ENCODE measurements at regions not wholly inside any gene's neighbourhood (a gene's known extent, or its start where the extent isn't known, plus 50 kb on each side); places are given as distances from the start of the nearest gene placed in this dataset.

- Histone ChIP-seq H3K79me2 (ENCODE audit: control insufficient read depth, low read length) (no peaks in the 10 kb centered on the region), H4K20me1 (ENCODE audit: control insufficient read depth, insufficient read depth, low read depth, low read length) (no peaks in the 10 kb centered on the region), H3K9me2 (replicated peaks; ENCODE audit: control insufficient read depth, low read length) (no peaks in the 10 kb centered on the region; the same call in 1 of the 2 replicates), H3K4me2 (ENCODE audit: low read length) (no peak overlapping the region), H3K27me3 (ENCODE audit: control insufficient read depth, low read length) (no peaks in the 10 kb centered on the region), H3K9me3 (ENCODE audit: control insufficient read depth, insufficient read depth, low read length) (peaks cover 7% of the 10 kb centered on the region; the same call in 1 of the 2 replicates), H3K27ac (ENCODE audit: low read depth, low read length) (no peak overlapping the region), H3K36me3 (ENCODE audit: control insufficient read depth, low read length) (no peaks in the 10 kb centered on the region), H3K4me3 (ENCODE audit: low read length) (no peak overlapping the region), H3K4me1 (ENCODE audit: control insufficient read depth, low read length) (no peaks in the 10 kb centered on the region), H3F3A (ENCODE audit: control insufficient read depth, insufficient read depth) (no peaks in the 10 kb centered on the region)
- no peak for TF ChIP-seq EZH2phosphoT487 (IDR thresholded peaks at IDR 0.05; ENCODE audit: borderline replicate concordance, low read length)
- TF ChIP-seq CTCF (IDR thresholded peaks at IDR 0.05; ENCODE audit: low read depth, low read length, poor library complexity, severe bottlenecking) = no peak
These were observed 51.4 kb upstream of the EGFR start for GRCh38 chr7:54967377-54967776.

- H4K20me1 ChIP-seq (ENCODE audit: control insufficient read depth, insufficient read depth, low read depth, low read length) = no peaks in the 10 kb centered on the region
- no peaks in the 10 kb centered on the region; the same call in 1 of the 2 replicates for H3K9me2 ChIP-seq (replicated peaks; ENCODE audit: control insufficient read depth, low read length)
These were observed 50.8 kb upstream of the EGFR start for GRCh38 chr7:54968018-54968417.

More at GRCh38 chr7:54968018-54968417, 50.8 kb upstream of the EGFR start:
- H3K27me3 ChIP-seq (ENCODE audit: control insufficient read depth, low read length) = no peaks in the 10 kb centered on the region
- H3F3A ChIP-seq (ENCODE audit: control insufficient read depth, insufficient read depth) = no peaks in the 10 kb centered on the region
- H3K4me3 ChIP-seq (ENCODE audit: low read length) = no peak overlapping the region
- no peak overlapping the region for H3K27ac ChIP-seq (ENCODE audit: low read depth, low read length)
- TF ChIP-seq CTCF (IDR thresholded peaks at IDR 0.05; ENCODE audit: low read depth, low read length, poor library complexity, severe bottlenecking) (no peak), EZH2phosphoT487 (IDR thresholded peaks at IDR 0.05; ENCODE audit: borderline replicate concordance, low read length) (no peak)
- H3K9me3 ChIP-seq (ENCODE audit: control insufficient read depth, insufficient read depth, low read length) = peaks cover 12% of the 10 kb centered on the region; the same call in 1 of the 2 replicates
- no peaks in the 10 kb centered on the region for H3K79me2 ChIP-seq (ENCODE audit: control insufficient read depth, low read length)
- no peaks in the 10 kb centered on the region for H3K36me3 ChIP-seq (ENCODE audit: control insufficient read depth, low read length)
- no peaks in the 10 kb centered on the region for H3K4me1 ChIP-seq (ENCODE audit: control insufficient read depth, low read length)
- no peak overlapping the region for H3K4me2 ChIP-seq (ENCODE audit: low read length)
